ENCODE measurements at regions not wholly inside any gene's neighbourhood (a gene's known extent, or its start where the extent isn't known, plus 50 kb on each side); places are given as distances from the start of the nearest gene placed in this dataset.

DNA sequence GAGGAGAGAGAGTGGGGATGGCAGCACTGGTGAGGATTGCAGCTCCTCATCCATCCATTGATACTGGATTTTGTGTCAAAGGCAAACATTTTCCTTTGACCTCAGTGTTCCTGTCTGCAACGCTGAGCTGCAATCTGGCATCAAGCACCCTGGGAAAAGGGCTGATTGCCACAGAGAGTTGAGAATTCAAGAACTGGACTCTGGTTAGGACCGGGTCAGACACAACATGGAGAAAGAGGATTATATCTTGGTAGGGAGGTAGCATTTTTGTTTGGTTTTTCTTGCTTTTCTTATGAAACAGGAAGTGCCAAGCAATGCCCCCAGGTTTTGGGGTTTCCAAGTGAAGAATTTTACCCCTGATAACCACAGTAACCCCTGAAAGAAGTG, 81.9 kb upstream of the PKDCC start:
- TF ChIP-seq CTCF (IDR thresholded peaks at IDR 0.05; ENCODE audit: low read length) (no peak), EZH2 (optimal IDR thresholded peaks at IDR 0.05; ENCODE audit: low read depth, low read length) (no peak), EZH2phosphoT487 (IDR thresholded peaks at IDR 0.05; ENCODE audit: low read length) (no peak)

All from MM.1S (cell line).